SK-N-SH (cell line): ENCODE measurements at regions not wholly inside any gene's neighbourhood (a gene's known extent, or its start where the extent isn't known, plus 50 kb on each side); places are given as distances from the start of the nearest gene placed in this dataset.

ENCODE experiments used
- CTCF ChIA-PET: fragments of 300-600, 350-600 bp; formaldehyde crosslinking; extraction: SDS; loops from one replicate; lab custom pipeline; 2021; lab: Yijun Ruan, JAX
- POLR2A ChIA-PET: fragments of 350-600 bp; sonication (Branson Sonifier 250); formaldehyde crosslinking; extraction: SDS; loops from one replicate; lab custom pipeline; 2020; ENCODE audit warnings: antibody characterized with exemption, inconsistent platforms; lab: Yijun Ruan, JAX
- DNase-seq: peaks from one replicate; pipeline ENCODE4 v3.0.0; 2012
- H2AFZ ChIP-seq: fragments of 200-600 bp; sonication (generic); 2 replicates; pipeline ENCODE4 v1.8.1; 2016; ENCODE audit warnings: antibody characterized with exemption, mild to moderate bottlenecking, low read depth
- H3F3A ChIP-seq: fragments of 200-600 bp; sonication (generic); replicated peaks from 2 replicates; pipeline ENCODE3; 2016; ENCODE audit warnings: antibody characterized with exemption, mild to moderate bottlenecking; ENCODE audit not compliant: insufficient read depth
- H3K27ac ChIP-seq, 2 experiments: fragments of 200-500 bp in 1 of 2; fragments of 200-600 bp in 1 of 2; sonication (Bioruptor generic) in 1 of 2; sonication (generic), shearing (Covaris generic) in 1 of 2; 2 replicates each; pipeline versions ENCODE4 v1.5.1 to v1.6.1; 2014 to 2016; ENCODE audit warnings: low read depth in 2 of 2, inconsistent platforms in 1 of 2, low read length in 1 of 2, mild to moderate bottlenecking in 1 of 2, mixed read lengths in 1 of 2
- H3K27me3 ChIP-seq: fragments of 200-600 bp; sonication (generic), shearing (Covaris generic); 2 replicates; pipeline ENCODE4 v1.6.1; 2016; ENCODE audit warnings: mixed run types; ENCODE audit not compliant: insufficient read depth
- H3K36me3 ChIP-seq, 2 experiments: fragments of 200-500 bp in 1 of 2; fragments of 200-600 bp in 1 of 2; sonication (Bioruptor generic) in 1 of 2; sonication (generic) in 1 of 2; replicated peaks in 1 of 2; 2 replicates each; pipeline versions ENCODE3 to v1.5.1; 2014 to 2016; ENCODE audit warnings: low read length in 1 of 2, mild to moderate bottlenecking in 1 of 2; ENCODE audit not compliant: insufficient read depth in 2 of 2, control insufficient read depth in 1 of 2
- H3K4me1 ChIP-seq, 2 experiments: fragments of 200-500 bp in 1 of 2; fragments of 200-600 bp in 1 of 2; sonication (Bioruptor generic) in 1 of 2; sonication (generic), shearing (Covaris generic) in 1 of 2; 2 replicates each; pipeline versions ENCODE4 v1.5.1 to v1.6.1; 2014 to 2016; ENCODE audit warnings: low read depth in 1 of 2, low read length in 1 of 2, mixed run types in 1 of 2; ENCODE audit not compliant: insufficient read depth in 2 of 2, control insufficient read depth in 1 of 2
- H3K4me2 ChIP-seq: fragments of 200-600 bp; sonication (generic), shearing (Covaris generic); 2 replicates; pipeline ENCODE4 v1.6.1; 2017; ENCODE audit warnings: mixed run types
- H3K4me3 ChIP-seq, 2 experiments: fragments of 200-500 bp in 1 of 2; fragments of 200-600 bp in 1 of 2; sonication (Bioruptor generic) in 1 of 2; sonication (generic), shearing (Covaris generic) in 1 of 2; 2 replicates each; pipeline versions ENCODE4 v1.5.1 to v1.8.1; 2014 to 2016; ENCODE audit warnings: low read depth in 2 of 2, inconsistent platforms in 1 of 2, low read length in 1 of 2, mild to moderate bottlenecking in 1 of 2, mixed read lengths in 1 of 2, moderate library complexity in 1 of 2
- H3K79me2 ChIP-seq: fragments of 200-600 bp; sonication (generic); 2 replicates; pipeline ENCODE4 v1.8.1; 2017; ENCODE audit warnings: mild to moderate bottlenecking; ENCODE audit not compliant: insufficient read depth
- H3K9ac ChIP-seq: fragments of 200-600 bp; sonication (generic); 2 replicates; pipeline ENCODE4 v1.6.1; 2017; ENCODE audit warnings: mixed run types
- H3K9me2 ChIP-seq: fragments of 200-600 bp; sonication (generic); 2 replicates; pipeline ENCODE4 v1.6.1; 2017; ENCODE audit warnings: mixed run types
- H3K9me3 ChIP-seq: fragments of 200-600 bp; sonication (generic); 2 replicates; pipeline ENCODE4 v1.6.1; 2017; ENCODE audit warnings: mixed run types, mild to moderate bottlenecking, moderate library complexity
- H4K20me1 ChIP-seq: fragments of 200-600 bp; sonication (generic); 2 replicates; pipeline ENCODE4 v1.6.1; 2017; ENCODE audit warnings: mild to moderate bottlenecking, mixed run types; ENCODE audit not compliant: insufficient read depth
- EZH2phosphoT487 ChIP-seq: fragments of 200-600 bp; sonication (generic); IDR thresholded peaks from 2 replicates; pipeline ENCODE4 v1.6.1; 2017; ENCODE audit warnings: low read depth, mixed run types, mild to moderate bottlenecking, antibody characterized with exemption, moderate library complexity, borderline replicate concordance
- FOSL2 ChIP-seq: IDR thresholded peaks from 2 replicates; pipeline ENCODE4 v1.4.0; 2012; ENCODE audit warnings: low read depth, mild to moderate bottlenecking, moderate library complexity, borderline replicate concordance
- GATA2 ChIP-seq: sonication (generic); formaldehyde crosslinking; IDR thresholded peaks from 2 replicates; pipeline ENCODE4 v1.5.0; 2020; ENCODE audit warnings: mild to moderate bottlenecking, missing genetic modification reagents
- MAX ChIP-seq: IDR thresholded peaks from 2 replicates; pipeline ENCODE4 v1.4.0; 2012; ENCODE audit warnings: low read depth
- PBX3 ChIP-seq: IDR thresholded peaks from 2 replicates; pipeline ENCODE4; 2012
- RAD21 ChIP-seq: IDR thresholded peaks from 2 replicates; pipeline ENCODE4 v1.6.1; 2012; ENCODE audit warnings: mild to moderate bottlenecking, low read length
- RCOR1 ChIP-seq: fragments of 150-350 bp; IDR thresholded peaks from 2 replicates; pipeline ENCODE4 v1.6.1; 2017; ENCODE audit warnings: antibody characterized with exemption, low read length
- RFX5 ChIP-seq: IDR thresholded peaks from 2 replicates; pipeline ENCODE4 v1.6.1; 2012; ENCODE audit warnings: mild to moderate bottlenecking, improper control_type of control experiment, low read length
- SIN3A ChIP-seq: IDR thresholded peaks from 2 replicates; pipeline ENCODE4 v1.6.1; 2012; ENCODE audit warnings: low read depth, mild to moderate bottlenecking, low read length, moderate library complexity, borderline replicate concordance
- TAF1 ChIP-seq: IDR thresholded peaks from 2 replicates; pipeline ENCODE4 v1.6.1; 2012; ENCODE audit warnings: low read depth, mild to moderate bottlenecking, low read length, moderate library complexity, borderline replicate concordance
- USF2 ChIP-seq: fragments of 150-350 bp; IDR thresholded peaks from 2 replicates; pipeline ENCODE4 v1.6.1; 2017; ENCODE audit warnings: antibody characterized with exemption, low read length, low read depth, borderline replicate concordance
- TF ChIP-seq, protein P1 (sequence below): fragments of 150-350 bp; IDR thresholded peaks from 2 replicates; pipeline ENCODE4 v1.6.1; 2016; ENCODE audit warnings: mild to moderate bottlenecking, low read depth, low read length
- TF ChIP-seq, protein P2 (sequence below): fragments of 200-600 bp; sonication (generic); IDR thresholded peaks from 2 replicates; pipeline ENCODE4 v1.6.1; 2017; ENCODE audit warnings: antibody characterized with exemption, mild to moderate bottlenecking, moderate library complexity

GRCh38 chr17:79661292-79662041 lies 50.6 kb upstream of the RBFOX3 start:
- Histone ChIP-seq H3K9me2 (no peaks in the 10 kb centered on the region), H3K4me3 (no peak overlapping the region), H3K79me2 (no peaks in the 10 kb centered on the region), H2AFZ (no peak overlapping the region), H3K4me1 (peaks cover 0 to 8% of the 10 kb centered on the region in 2 experiments; a peak in 1 of 4 replicates), H3K9ac (no peak overlapping the region), H3K27me3 (no peaks in the 10 kb centered on the region; the same call in 1 of the 2 replicates), H3K9me3 (no peaks in the 10 kb centered on the region), H3K36me3 (no peaks in the 10 kb centered on the region), H3K4me2 (no peak overlapping the region), H3K27ac (no peak overlapping the region), H4K20me1 (no peaks in the 10 kb centered on the region), H3F3A (no peaks in the 10 kb centered on the region)
- TF ChIP-seq MAX (no peak), RCOR1 (no peak), EZH2phosphoT487 (no peak), RFX5 (no peak), PBX3 (no peak), FOSL2 (no peak), RAD21 (no peak), TAF1 (no peak), GATA2 (no peak), SIN3A (no peak), USF2 (no peak)
- TF ChIP-seq, protein P1, sequence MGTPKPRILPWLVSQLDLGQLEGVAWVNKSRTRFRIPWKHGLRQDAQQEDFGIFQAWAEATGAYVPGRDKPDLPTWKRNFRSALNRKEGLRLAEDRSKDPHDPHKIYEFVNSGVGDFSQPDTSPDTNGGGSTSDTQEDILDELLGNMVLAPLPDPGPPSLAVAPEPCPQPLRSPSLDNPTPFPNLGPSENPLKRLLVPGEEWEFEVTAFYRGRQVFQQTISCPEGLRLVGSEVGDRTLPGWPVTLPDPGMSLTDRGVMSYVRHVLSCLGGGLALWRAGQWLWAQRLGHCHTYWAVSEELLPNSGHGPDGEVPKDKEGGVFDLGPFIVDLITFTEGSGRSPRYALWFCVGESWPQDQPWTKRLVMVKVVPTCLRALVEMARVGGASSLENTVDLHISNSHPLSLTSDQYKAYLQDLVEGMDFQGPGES, result no peak
- TF ChIP-seq, protein P2, sequence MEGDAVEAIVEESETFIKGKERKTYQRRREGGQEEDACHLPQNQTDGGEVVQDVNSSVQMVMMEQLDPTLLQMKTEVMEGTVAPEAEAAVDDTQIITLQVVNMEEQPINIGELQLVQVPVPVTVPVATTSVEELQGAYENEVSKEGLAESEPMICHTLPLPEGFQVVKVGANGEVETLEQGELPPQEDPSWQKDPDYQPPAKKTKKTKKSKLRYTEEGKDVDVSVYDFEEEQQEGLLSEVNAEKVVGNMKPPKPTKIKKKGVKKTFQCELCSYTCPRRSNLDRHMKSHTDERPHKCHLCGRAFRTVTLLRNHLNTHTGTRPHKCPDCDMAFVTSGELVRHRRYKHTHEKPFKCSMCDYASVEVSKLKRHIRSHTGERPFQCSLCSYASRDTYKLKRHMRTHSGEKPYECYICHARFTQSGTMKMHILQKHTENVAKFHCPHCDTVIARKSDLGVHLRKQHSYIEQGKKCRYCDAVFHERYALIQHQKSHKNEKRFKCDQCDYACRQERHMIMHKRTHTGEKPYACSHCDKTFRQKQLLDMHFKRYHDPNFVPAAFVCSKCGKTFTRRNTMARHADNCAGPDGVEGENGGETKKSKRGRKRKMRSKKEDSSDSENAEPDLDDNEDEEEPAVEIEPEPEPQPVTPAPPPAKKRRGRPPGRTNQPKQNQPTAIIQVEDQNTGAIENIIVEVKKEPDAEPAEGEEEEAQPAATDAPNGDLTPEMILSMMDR, result no peak
- ChIA-PET CTCF (interaction anchor here (1.2 to 1.7 kb wide), 2 partner anchors 28 to 49 kb away, joined by 3 read pairs; no protein-coding TSS in a partner anchor), POLR2A (no interaction called here)
- DNase-seq, result no peak
